DMS114 treated with DMSO at 0.1 percent for 48 hours (cell line): ENCODE measurements at regions not wholly inside any gene's neighbourhood (a gene's known extent, or its start where the extent isn't known, plus 50 kb on each side); places are given as distances from the start of the nearest gene placed in this dataset.

Experiments
- DNase-seq: peaks from one replicate; lab custom pipeline; 2025; ENCODE audit not compliant: unreplicated experiment; lab: John Stamatoyannopoulos, UW

DNA sequence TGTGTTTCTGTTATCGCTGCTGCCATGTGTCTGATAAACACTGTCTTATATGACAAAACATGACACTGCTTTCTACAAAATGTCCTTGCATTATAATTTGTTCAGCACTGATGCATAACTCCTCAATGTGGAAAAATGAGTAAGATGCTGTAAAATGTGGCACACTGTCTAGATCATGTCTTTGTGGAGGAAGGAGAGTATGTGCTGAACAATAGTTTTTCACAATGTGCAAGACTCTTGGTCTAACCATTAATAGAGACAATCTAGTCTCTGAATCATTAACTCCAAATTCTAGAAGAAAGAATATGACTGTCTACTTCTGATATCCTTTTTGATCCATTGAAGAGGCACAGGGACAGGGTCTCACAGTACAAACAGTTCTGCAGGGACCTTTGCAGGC lies 127.9 kb upstream of the RARB start:
- no peak for DNase-seq

DNA sequence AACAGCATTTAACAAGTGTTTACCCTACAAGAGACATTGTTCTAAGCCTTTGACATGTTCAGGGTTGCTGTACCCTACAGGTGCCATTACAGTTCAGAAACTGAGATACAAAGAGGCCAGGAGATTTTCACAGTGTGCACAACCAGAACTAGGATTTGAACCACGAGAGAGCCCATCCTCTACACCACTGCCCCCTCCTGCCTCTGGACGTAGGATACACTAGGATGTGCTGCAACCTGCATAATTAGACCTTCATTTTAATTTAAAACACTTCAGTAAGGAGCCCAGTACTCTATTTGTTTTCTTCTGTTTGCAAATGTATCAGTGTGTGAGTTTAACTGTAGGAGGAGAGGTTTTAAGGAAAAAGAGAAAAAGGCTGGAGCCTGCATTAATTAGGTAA lies 123.1 kb upstream of the RARB start:
- DNase-seq: no peak

DNA sequence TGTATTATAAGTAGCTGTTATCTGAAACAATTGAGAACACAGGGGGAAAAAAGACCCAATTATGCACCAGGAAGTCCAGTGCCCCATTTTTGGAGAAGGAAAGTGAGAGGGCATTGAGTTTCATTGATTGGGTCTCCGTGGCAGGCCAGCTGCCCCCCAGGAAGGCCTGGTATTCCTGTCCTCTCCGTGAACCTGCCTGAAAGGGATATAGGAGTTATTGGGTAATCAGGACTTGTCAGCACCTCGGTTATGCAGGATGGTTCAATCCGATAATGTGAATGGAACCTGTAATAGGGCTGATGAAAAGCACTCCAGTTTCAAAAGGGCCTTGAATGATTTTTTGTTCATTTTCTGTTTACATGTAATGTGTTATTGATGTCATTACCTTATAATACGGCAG lies 122.0 kb upstream of the RARB start:
- no peak for DNase-seq

DNA sequence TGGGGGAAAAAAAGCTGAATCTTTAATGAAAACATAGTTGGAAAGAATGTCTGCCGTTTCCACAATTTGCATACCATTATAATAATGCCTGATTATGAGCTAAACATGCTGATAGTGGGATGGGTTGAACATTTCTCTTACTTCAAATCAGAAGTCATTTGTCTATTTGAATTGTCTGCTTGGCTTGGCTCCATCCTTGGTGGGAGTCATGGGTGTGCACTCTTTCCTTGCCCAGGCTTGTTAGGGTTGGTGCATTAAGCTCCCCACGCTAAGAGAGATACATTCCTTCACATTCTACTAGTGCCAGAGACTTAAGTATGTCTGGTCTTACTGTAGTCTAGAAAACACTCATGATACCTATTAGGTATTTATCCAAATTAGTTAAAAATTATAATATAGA lies 121.4 kb upstream of the RARB start:
- no peak for DNase-seq

DNA sequence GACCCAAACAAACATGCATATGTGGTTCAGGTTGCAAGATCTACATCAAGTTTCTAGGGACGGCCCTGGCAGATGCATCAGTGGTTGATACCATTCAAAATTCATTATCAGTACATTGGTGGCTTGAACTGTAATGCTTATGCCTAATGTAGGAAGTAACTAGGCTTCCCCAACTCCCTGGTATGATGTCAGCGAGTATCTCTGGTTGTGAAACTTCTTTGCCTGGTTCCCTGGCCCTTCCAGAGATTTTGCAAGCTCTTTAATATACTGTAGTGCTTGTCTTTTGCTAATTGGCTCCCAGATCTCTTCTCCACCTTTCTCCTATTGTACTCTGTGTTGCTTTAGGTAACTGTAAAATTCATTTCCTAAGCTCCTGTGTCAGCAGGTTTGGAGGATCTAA lies 114.8 kb upstream of the RARB start:
- no peak for DNase-seq

DNA sequence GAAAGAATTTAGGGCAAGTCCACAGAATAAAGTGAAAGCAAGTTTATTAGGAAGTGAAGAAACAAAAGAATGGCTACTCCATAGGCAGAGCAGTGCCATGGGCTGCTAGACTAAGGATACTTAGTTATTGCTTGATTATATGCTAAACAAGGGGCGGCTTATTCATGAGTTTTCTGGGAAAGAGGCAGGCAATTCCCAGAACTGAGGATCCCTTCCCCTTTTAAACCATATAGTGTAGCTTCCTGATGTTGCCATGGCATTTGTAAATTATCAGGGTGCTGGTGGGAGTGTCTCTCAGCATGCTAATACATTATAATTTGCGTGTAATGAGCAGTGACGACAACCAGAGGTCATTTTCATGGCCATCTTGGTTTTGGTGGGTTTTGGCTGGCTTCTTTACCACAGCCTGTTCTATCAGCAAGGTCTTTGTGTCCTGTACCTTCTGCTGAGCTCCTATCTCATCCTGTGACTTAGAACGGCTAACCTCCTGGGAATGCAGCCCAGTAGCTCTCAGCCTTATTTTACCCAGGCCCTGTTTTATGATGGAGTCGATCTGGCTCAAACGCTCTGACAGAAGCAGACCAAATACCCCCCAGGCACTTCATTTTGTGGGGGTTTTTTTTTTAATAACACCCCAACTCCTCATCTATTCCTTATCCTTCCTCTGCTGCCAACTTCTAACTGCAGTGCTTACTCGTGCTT lies 103.0 kb upstream of the RARB start:
- no peak for DNase-seq

DNA sequence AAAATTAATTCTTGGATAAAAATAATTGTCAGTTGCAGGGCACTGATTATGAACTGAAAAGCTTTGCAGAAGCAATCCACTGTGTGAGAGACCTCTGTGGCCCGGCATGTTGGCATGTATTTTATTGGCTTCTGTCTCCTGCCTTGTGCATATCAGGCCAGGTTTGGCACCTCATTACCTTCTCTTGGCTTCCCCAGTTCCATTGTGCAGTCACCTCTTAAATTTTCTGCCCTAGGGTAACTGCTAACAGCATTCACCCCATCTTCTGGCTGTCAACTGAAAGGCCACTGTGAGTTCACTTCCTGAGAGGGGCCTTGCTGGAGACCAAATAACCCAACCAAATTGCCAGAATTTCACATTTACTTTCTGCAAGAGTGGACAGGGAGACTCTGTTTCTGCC lies 92.7 kb upstream of the RARB start:
- DNase-seq: no peak

DNA sequence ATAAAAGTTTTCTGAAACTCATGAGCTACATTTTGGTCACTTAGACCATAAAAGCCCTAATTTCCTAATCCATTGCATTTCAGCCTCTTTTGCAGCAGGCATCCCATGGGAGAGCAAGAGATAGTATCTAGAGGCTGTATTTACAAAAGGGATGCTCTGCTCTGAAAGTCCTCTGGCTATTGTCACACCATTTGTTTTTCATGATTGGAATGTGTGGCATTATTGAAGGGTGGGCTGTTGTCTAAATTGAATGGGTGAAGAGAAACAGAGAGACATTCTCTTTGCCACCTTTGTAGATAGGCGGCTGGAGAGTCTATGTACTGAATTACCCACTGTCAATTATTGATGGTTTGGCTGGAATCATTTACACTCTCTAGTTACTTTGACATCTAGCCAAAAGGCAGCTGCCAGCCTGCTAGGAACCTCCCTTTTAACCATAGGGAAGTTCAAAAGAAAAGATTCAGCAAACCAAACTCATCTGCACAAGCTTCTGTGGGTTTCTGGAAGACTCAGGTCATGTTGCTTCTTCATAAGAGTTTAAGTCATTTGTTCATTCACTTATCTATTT lies 89.8 kb upstream of the RARB start:
- no peak for DNase-seq

DNA sequence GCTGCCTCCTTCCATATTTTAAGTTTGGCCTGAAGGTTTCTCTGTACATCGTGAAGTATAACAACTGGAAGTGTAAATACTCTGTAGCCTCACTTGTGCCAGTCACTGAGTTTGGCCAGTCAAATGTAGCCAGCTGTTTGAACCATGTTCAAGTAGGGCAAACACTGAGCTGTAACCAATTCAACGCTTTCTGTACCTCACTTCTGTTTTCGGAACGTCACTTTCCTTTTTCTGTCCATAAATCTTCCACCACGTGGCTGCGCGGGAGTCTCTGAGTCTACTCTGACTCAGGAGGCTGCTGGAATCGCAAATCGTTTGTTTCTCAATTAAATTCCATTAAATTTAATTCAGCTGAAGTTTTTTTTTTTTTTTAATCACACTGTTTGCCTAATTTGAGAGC lies 88.8 kb upstream of the RARB start:
- DNase-seq: no peak

DNA sequence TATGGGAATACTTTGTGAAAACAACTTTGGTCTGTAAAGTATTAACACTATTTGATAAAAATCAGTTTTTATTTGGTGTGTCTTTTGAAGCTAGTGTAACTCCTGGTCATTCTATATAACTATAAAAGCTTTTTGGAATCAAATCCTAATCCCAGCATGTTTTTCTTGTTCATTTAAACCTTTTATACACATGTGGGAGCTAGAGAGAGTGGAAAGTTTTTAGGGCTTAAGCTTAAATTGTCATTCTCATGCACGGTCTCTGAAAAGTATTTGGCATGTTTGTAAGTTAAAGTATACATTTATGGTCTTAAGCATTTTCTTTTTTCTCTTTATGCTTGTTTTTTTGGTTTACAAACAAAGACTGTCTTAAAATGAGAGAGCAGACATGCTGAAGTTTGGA lies 83.4 kb upstream of the RARB start:
- DNase-seq: no peak

DNA sequence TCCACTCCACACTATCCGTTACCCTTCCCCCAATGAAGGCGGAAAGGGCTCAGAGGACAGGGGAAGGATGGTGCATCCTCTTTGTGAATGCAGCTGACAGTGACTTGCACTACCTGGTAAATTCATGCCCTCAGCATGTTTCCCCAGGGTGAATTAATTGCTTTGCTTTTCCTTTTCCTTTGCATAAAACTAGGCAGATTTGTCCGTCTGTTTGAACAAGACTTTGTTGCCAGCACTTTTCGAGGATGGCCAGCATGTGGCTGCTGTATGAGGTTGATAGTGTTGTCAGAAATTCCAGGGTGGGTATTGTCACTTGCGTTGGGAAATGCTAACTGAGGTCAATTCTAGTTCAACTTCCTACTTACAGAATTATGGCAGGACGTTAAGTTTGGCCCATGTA lies 79.0 kb upstream of the RARB start:
- no peak for DNase-seq

DNA sequence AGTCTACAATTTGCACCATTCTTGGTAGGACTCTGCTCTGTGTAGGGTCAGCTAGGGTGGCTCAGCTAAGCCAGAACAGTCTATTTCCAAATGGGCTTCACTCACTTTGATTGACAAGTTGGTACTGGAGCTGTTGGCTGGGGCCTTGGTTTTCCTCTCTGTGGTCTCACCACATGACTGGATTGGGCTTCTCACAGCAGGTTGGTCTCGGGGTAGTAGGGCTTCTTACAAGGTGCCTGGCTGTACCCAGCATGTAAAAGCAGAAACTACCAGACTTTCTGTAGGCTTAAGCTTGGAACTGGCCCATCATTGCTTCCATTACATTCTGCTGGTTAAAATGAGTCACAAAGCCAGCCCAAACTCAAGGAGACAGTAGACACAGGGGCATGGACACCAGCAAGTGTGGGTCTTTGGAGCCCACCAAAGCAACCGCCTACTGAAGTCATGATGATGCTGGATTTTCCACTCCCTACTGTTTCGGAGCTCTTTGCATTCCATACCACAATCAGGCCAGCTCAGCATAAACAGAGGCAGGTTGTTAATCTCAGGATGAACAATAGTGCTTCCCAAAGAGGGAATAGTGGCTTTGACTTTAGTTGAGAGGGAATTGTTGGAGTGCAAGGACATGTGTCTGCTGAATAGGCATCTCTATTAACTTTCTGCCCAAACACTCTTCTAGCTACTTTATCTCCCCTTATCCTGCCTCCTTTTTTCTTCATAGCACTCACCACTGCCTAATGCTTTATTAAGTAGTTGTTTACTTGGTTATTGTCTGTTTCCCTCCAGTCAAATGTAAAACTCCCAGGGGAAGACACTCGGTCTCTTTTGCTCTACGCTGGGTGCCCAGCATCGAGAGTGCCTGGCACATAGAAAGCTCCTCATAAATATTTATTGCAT lies 78.0 kb upstream of the RARB start:
- no peak for DNase-seq

DNA sequence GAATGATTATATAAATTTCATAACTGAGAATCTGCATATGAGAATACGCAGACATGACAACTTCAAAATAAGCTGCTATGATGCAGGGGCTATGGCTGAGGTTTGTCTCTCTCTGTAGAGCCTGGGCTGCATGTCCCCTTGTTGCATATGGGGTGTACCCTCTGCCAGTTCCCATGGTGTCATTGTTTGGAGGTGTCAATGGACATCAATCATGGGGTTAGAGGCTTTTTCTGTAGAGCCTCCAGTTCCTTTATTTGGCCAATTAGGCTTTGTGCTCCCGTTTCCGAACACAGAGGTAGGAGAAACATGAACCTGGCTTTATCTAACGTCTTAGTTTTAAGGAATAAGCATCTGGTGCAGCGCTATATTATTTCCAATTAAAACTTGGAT lies 77.3 kb upstream of the RARB start:
- DNase-seq: no peak

DNA sequence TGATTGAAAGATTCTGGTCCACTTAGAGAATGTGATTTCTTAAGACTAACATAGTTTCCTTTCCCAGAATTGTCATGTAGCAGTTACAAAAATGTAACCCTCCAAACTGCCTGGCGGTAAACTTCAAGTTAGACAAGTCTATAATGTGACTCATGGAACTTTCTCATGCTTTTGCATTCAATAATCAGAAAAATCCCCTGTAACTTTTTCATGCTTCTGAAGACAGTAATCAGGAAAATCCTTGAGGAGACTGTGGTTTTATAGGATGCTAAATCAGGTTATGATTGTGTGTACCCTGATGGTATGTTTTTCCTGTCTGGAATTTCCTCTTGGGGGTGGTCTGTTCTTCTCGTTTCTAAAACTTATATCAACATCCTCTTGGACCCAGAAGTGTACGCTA lies 74.0 kb upstream of the RARB start:
- no peak for DNase-seq

DNA sequence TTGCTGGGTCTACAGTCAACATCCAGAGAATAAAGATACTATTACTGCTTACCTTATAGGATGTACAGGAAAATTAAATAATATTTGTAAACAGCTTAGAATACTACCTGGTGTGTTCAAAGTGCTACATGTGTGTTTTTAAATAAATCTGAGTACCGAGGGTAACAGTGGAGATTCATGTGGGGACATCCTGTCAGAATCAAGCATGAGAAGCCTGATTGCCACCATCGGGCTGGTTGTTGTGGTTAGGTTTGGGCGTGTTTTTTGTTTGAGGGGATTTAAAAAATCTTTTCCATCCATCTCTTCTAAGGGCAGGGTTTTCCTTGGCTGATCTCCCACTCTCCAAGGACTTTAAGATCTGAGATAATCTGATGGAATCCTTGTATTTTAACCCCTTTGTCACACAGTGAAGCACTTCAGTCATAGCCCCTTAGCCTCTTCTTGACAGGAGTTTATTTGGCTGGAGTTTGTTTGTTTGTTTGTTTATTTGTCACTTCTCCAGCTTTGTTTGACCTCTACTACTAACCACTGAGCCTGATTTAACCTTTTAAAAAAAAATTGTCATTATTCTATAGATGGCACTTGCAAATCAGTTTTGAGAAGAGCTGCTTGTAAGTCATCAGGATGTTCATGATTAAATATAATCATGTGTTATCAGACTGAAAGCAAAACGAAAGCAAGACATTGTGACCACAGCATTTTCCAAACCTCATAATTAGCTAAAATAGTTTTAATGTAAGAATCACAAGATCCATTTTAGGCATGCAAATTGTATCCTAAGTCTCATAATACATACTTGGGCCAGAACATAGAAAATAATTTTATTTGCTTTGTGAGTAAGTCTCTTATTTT lies 72.8 kb upstream of the RARB start:
- no peak for DNase-seq

DNA sequence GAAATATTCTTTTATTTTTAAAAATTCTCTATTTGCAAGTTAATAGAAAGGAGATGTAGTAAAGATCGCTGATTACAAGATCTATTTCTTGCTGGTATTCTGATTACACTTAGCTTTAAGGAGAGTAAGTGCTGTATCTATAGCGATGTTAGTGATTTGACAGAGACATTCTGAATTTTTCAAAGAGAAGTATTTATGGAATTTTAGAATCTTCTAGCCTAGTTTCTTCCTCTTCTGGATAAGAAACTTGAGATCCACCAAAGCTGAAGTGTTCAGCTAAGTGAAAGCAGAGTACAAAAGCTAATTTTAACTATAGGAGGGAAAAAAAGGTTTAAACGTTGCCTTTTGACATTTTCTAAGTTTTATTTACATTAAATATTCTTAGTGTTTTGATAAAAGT lies 72.1 kb upstream of the RARB start:
- no peak for DNase-seq

DNA sequence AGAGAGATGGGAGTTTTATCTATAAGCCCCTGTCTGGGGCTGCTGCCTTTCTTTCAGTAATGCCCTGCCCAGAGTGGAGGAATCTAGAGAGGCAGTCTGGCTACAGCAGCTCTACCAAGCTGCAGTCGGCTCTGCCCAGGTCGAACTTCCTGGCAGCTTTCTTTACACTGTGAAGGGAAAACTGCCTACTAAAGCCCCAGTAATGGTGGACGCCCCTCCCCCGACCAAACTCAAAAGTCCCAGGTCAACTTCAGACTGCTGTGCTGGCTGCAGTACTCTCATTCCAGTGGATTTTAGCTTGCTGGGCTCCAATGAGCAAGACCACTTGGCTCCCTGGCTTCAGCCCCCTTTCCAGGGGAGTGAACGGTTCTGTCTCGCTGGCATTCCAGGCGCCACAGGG lies 65.9 kb upstream of the RARB start:
- no peak for DNase-seq

DNA sequence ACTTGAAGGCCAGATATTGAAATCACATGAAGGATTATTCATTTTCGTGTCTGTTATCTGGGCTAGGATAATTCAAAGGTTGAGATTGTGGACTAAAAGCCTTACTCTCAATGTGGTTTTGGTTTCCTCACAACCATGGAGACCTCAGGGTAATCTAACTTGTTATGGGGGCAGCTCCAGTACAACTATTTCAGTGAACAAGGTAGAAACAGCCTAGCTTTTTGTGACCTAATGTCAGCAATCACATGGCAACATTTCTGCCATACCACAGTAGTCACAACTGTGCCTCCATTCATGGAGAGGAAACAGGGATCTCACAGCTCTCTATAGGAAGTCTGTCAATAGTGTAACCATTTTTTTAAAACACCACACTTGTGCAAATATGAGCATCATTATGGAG lies 62.4 kb upstream of the RARB start:
- no peak for DNase-seq

DNA sequence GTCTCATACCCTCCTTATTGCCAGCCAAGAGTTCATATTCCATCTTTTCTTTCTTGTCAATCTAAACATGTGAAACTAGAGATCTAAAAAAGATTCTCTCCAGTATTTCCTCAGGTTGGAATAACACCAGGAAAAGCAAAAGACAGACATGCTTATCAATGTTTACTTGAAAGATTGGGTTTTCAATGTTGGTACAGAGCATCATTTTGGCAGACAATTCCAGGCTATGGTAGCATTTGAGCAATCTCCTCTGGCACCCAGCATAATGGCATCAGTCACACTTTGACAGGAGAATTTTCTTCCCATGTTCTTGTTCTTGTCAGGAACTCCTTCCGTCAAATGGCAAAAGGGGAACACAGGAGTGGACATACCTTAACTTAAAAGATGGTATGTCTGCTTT lies 61.0 kb upstream of the RARB start:
- no peak for DNase-seq

DNA sequence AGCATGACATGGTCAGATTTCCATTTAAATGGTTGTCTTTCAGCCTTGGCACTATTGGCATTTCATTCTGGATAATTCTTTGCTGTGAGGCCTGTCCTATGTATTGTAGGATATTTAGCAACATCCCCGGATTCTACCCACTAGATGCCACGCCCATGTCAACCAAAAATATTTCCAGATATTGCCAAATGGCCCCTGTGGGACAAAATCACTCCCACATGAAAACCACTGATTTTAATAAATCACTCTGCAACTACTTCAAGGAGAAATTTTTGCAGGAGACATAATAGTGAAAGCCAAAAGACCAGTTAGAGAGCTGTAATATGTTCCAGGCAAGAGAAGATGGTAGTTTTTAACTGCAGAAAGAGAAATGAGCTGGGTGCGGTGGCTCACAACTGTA lies 55.9 kb upstream of the RARB start:
- no peak for DNase-seq

DNA sequence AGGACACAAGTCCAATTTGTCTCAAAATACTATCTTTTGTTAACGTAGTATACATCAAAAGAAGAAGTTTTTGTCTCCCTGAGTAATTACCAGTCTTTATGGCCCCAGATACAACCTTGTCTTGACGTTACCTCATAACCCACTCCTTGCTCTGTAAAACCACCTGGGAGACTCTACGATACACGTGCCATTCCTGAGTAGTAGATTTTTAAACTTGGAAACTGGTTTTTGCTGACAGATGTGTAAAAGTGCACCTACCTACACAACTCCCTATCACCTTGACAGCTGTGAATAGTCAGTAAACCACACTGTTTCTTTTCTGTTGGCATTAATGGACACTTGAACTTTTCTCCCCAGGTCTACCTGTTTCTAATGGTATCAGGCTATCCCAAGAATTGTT lies 51.7 kb upstream of the RARB start:
- DNase-seq: no peak

DNA sequence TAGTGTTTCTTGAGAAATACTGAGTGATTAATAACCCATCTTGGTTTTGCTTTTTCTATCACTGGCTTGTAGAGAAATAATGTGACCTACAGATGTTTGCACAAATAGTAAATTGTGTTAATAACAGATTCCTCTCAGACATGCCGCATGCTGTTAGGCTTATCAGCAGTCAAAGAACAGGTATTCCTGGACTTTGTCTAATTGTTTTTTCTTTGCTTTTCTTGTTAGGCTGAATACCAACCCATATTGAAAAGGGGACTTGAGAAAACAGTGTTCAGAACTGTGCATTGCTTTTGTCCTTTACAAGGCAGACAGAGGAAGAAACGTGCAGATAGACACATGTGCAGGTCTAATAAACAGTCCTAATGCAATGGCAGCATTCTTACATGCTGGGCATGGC lies 51.0 kb upstream of the RARB start:
- DNase-seq: no peak
